Lung (tissue), 11 donors: ENCODE measurements at regions not wholly inside any gene's neighbourhood (a gene's known extent, or its start where the extent isn't known, plus 50 kb on each side); places are given as distances from the start of the nearest gene placed in this dataset.
"Not testable (repeated sequence)": the region's sequence is repeated elsewhere in the genome, so short reads cannot be mapped to it uniquely, and the experiment has no call there.

Experiments used
- ATAC-seq: fragments of 200-7000 bp; cut with Tn5 transposase; one replicate; pipeline ENCODE4 v1.9.1; 2020; ENCODE audit warnings: moderate number of reproducible peaks; ENCODE audit not compliant: insufficient read depth, low FRiP score
- DNase-seq, 3 donors: peaks; one replicate each; pipeline ENCODE4 v3.0.0-alpha.2; 2013 to 2017
- H3K27ac ChIP-seq, 2 donors: one replicate each; pipeline ENCODE4 v1.5.1; 2013; ENCODE audit warnings: mild to moderate bottlenecking in 2 of 2, moderate library complexity in 2 of 2, control low read depth in 1 of 2, inconsistent platforms in 1 of 2, low read depth in 1 of 2, low read length in 1 of 2
- H3K27me3 ChIP-seq, 3 donors: one replicate each; pipeline ENCODE4 v1.5.1; 2013; ENCODE audit warnings: low read length in 2 of 3; ENCODE audit not compliant: control insufficient read depth in 3 of 3, insufficient read depth in 3 of 3
- H3K36me3 ChIP-seq, 4 donors: one replicate each; pipeline ENCODE4 v1.5.1; 2013; ENCODE audit warnings: low read length in 4 of 4, mild to moderate bottlenecking in 1 of 4, moderate library complexity in 1 of 4; ENCODE audit not compliant: control insufficient read depth in 4 of 4, insufficient read depth in 4 of 4
- H3K4me1 ChIP-seq, 5 donors: one replicate each; pipeline ENCODE4 v1.5.1; 2013; ENCODE audit warnings: low read length in 5 of 5, mild to moderate bottlenecking in 2 of 5, moderate library complexity in 1 of 5; ENCODE audit not compliant: control insufficient read depth in 5 of 5, insufficient read depth in 5 of 5
- H3K4me3 ChIP-seq: one replicate; pipeline ENCODE4 v1.5.1; 2013; ENCODE audit warnings: mild to moderate bottlenecking, control low read depth, moderate library complexity
- H3K9ac ChIP-seq, 2 donors: one replicate each; pipeline ENCODE4 v1.5.1; 2013; ENCODE audit warnings: low read length in 2 of 2, control low read depth in 1 of 2; ENCODE audit not compliant: insufficient read depth in 1 of 2
- H3K9me3 ChIP-seq, 4 donors: one replicate each; pipeline ENCODE4 v1.5.1; 2013; ENCODE audit warnings: low read length in 3 of 4, mild to moderate bottlenecking in 1 of 4, moderate library complexity in 1 of 4; ENCODE audit not compliant: control insufficient read depth in 4 of 4, insufficient read depth in 3 of 4
- CTCF ChIP-seq: IDR thresholded peaks from 2 replicates; pipeline ENCODE4 v1.5.1; 2012; ENCODE audit warnings: mild to moderate bottlenecking; ENCODE audit errors: control extremely low read depth, extremely low read depth
- WGBS, 2 donors: extraction: QIAGEN DNeasy Blood & Tissue Kit; methylation state at CpG; one replicate each; pipeline ENCODE4 v1.1.7; 2013; 5-methylcytosine and 5-hydroxymethylcytosine counted together
- donor health status: control.
- donor health status: control.
- donor health status: Bipolar disorder and iron deficiency.
- donor health status: healthy.
- donor health status: DM: yes; HTN: yes; CAD: no.

GRCh38 chr9:124128568-124129166 lies 117.1 kb downstream of the LHX2 start:
- Histone ChIP-seq H3K36me3 (no peaks in the 10 kb centered on the region), H3K9me3 (peaks cover 0 to 3% (median 0%) of the 10 kb centered on the region in 4 donors), H3K4me1 (no peaks in the 10 kb centered on the region), H3K4me3 (no peak overlapping the region), H3K27ac (no peak overlapping the region), H3K9ac (no peak overlapping the region), H3K27me3 (peaks cover 0 to 3% (median 0%) of the 10 kb centered on the region in 3 donors)
- ATAC-seq (no peak), DNase-seq (no peak)
- no peak for TF ChIP-seq CTCF
- whole genome bisulfite sequencing, 2 donors: 74 to 87% methylated on average over 12 of the region's 12 CpGs

- Histone ChIP-seq H3K4me3 (no peak overlapping the region), H3K9ac (no peak overlapping the region), H3K4me1 (no peaks in the 10 kb centered on the region), H3K36me3 (no peaks in the 10 kb centered on the region), H3K9me3 (peaks cover 0 to 1% (median 0%) of the 10 kb centered on the region in 4 donors), H3K27me3 (peaks cover 0 to 3% (median 0%) of the 10 kb centered on the region in 3 donors), H3K27ac (no peak overlapping the region)
- DNase-seq: no peak
- WGBS, 2 donors: 76 to 85% methylated on average over 18 of the region's 18 CpGs
- no peak for TF ChIP-seq CTCF
- no peak for ATAC-seq
These were observed 118.9 kb downstream of the LHX2 start for GRCh38 chr9:124130277-124131075.

- not testable (repeated sequence) for H3K9ac ChIP-seq, H3K9me3 ChIP-seq, ATAC-seq, H3K27ac ChIP-seq, H3K4me3 ChIP-seq, H3K36me3 ChIP-seq, H3K27me3 ChIP-seq, DNase-seq, H3K4me1 ChIP-seq
- WGBS, 2 donors: 85 to 94% methylated on average over 7 of the region's 7 CpGs
These were observed 120.0 kb downstream of the LHX2 start for GRCh38 chr9:124131518-124131917.

- DNase-seq: no peak
- no peak for TF ChIP-seq CTCF
- Histone ChIP-seq H3K27ac (no peak overlapping the region), H3K4me3 (no peak overlapping the region), H3K4me1 (no peaks in the 10 kb centered on the region), H3K36me3 (no peaks in the 10 kb centered on the region), H3K9ac (no peak overlapping the region), H3K9me3 (peaks cover 0 to 4% (median 0%) of the 10 kb centered on the region in 4 donors), H3K27me3 (peaks cover 0 to 3% (median 0%) of the 10 kb centered on the region in 3 donors)
- ATAC-seq: peak; percentile 15
- WGBS, 2 donors: 91 to 94% methylated on average over 10 of the region's 10 CpGs
These were observed 121.1 kb downstream of the LHX2 start for GRCh38 chr9:124132671-124133147.
